Endothelial cell (in vitro differentiated cells): ENCODE measurements at regions not wholly inside any gene's neighbourhood (a gene's known extent, or its start where the extent isn't known, plus 50 kb on each side); places are given as distances from the start of the nearest gene placed in this dataset.

Source experiments
- DNase-seq: peaks from one replicate; pipeline ENCODE4 v3.0.0; 2021; ENCODE audit warnings: low spot score
- H3K27ac Mint-ChIP-seq: one replicate; pipeline ENCODE4 v1.8.0; 2021; ENCODE audit warnings: mixed read lengths, inconsistent platforms; ENCODE audit not compliant: unreplicated experiment
- H3K27me3 Mint-ChIP-seq: one replicate; pipeline ENCODE4 v1.8.0; 2021; ENCODE audit warnings: mild to moderate bottlenecking, moderate library complexity, mixed read lengths, inconsistent platforms; ENCODE audit not compliant: unreplicated experiment
- H3K36me3 Mint-ChIP-seq: one replicate; pipeline ENCODE4 v1.8.0; 2021; ENCODE audit warnings: mild to moderate bottlenecking, low read depth, mixed read lengths, inconsistent platforms; ENCODE audit not compliant: unreplicated experiment
- H3K4me1 Mint-ChIP-seq: one replicate; pipeline ENCODE4 v1.8.0; 2021; ENCODE audit warnings: mild to moderate bottlenecking, mixed read lengths, inconsistent platforms; ENCODE audit not compliant: unreplicated experiment
- H3K4me3 Mint-ChIP-seq: one replicate; pipeline ENCODE4 v1.8.0; 2021; ENCODE audit warnings: mild to moderate bottlenecking, mixed read lengths, inconsistent platforms; ENCODE audit not compliant: unreplicated experiment
- H3K9me3 Mint-ChIP-seq: one replicate; pipeline ENCODE4 v1.8.0; 2021; ENCODE audit warnings: mixed read lengths, inconsistent platforms; ENCODE audit not compliant: unreplicated experiment
- TF ChIP-seq, protein P1 (sequence below): fragments of 200-600 bp; sonication (generic); IDR thresholded peaks from one replicate; pipeline ENCODE4 v1.5.0; 2021; ENCODE audit warnings: antibody characterized with exemption; ENCODE audit not compliant: unreplicated experiment

DNA sequence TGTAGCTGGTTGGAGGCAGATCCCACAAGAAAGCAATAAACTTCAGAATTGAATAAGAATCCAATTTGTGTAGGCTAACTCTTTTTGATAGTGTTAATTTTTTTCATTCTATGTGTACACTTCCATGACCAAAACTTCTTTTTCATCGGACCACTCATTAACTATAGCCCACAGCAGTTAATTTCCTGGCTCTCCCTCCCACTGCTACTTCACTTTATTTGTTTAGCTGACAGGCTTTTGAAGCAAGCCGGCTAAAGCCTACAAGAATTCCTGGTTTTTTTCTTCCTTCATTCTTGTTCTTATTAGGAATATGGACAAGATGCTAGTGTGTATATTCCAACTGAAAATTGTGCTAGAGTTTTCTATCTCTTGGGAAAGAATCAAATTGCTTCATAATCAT lies 329.2 kb upstream of the CCNH start:
- H3K27ac Mint-ChIP-seq, result no peak overlapping the region
- no peak for DNase-seq
- H3K4me3 Mint-ChIP-seq, result no peak overlapping the region
- H3K9me3 Mint-ChIP-seq, result no peaks in the 10 kb centered on the region
- no peaks in the 10 kb centered on the region for H3K36me3 Mint-ChIP-seq
- H3K4me1 Mint-ChIP-seq, result no peaks in the 10 kb centered on the region
- H3K27me3 Mint-ChIP-seq, result no peaks in the 10 kb centered on the region
- TF ChIP-seq, protein P1, sequence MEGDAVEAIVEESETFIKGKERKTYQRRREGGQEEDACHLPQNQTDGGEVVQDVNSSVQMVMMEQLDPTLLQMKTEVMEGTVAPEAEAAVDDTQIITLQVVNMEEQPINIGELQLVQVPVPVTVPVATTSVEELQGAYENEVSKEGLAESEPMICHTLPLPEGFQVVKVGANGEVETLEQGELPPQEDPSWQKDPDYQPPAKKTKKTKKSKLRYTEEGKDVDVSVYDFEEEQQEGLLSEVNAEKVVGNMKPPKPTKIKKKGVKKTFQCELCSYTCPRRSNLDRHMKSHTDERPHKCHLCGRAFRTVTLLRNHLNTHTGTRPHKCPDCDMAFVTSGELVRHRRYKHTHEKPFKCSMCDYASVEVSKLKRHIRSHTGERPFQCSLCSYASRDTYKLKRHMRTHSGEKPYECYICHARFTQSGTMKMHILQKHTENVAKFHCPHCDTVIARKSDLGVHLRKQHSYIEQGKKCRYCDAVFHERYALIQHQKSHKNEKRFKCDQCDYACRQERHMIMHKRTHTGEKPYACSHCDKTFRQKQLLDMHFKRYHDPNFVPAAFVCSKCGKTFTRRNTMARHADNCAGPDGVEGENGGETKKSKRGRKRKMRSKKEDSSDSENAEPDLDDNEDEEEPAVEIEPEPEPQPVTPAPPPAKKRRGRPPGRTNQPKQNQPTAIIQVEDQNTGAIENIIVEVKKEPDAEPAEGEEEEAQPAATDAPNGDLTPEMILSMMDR, result no peak

DNA sequence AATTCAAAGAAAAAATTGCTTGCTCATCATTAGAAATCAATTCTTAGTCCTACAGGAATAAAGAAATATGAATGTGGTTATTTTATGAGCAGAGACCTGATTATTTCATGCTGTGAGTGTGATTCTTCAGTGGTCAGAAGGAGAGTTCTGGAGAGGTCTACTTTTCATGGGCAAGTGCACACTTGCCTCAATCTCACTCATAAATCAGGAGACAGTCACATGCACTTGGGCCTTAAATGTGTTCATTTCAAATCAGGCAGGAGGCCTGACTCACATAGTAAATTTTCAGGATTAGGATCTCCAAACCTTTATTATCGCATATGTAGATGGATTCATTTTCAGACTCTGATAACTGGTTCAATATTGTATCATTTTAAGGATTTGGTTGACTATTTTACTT lies 323.2 kb upstream of the CCNH start:
- no peak for DNase-seq
- TF ChIP-seq, protein P1, result no peak
- Mint-ChIP-seq H3K4me3 (no peak overlapping the region), H3K4me1 (peaks cover 22% of the 10 kb centered on the region), H3K9me3 (no peaks in the 10 kb centered on the region), H3K36me3 (no peaks in the 10 kb centered on the region), H3K27ac (no peak overlapping the region), H3K27me3 (no peaks in the 10 kb centered on the region)

DNA sequence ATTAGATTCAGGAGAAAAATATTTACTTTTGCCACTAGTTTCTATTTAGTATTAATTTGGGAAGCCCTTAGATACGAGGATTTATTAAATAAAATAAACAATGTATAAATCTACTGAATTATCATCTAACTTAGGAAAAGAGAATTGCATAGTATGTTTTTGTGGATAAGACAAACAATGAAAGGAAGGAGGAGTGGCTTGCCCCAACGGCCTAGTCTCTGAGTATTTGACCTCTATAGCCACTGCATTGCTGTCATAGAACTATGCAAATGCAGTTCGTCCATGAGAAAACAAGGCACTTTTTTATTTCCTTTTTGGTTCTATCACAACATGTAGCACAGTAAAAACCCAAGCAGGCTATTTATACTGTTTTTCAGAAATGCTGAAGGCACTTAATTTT lies 321.2 kb upstream of the CCNH start:
- H3K4me3 Mint-ChIP-seq, result no peak overlapping the region
- no peaks in the 10 kb centered on the region for H3K27me3 Mint-ChIP-seq
- DNase-seq, result no peak
- peaks cover 26% of the 10 kb centered on the region for H3K4me1 Mint-ChIP-seq
- peak overlapping the region; percentile 72 for H3K27ac Mint-ChIP-seq
- no peaks in the 10 kb centered on the region for H3K36me3 Mint-ChIP-seq
- TF ChIP-seq, protein P1, result no peak
- no peaks in the 10 kb centered on the region for H3K9me3 Mint-ChIP-seq

DNA sequence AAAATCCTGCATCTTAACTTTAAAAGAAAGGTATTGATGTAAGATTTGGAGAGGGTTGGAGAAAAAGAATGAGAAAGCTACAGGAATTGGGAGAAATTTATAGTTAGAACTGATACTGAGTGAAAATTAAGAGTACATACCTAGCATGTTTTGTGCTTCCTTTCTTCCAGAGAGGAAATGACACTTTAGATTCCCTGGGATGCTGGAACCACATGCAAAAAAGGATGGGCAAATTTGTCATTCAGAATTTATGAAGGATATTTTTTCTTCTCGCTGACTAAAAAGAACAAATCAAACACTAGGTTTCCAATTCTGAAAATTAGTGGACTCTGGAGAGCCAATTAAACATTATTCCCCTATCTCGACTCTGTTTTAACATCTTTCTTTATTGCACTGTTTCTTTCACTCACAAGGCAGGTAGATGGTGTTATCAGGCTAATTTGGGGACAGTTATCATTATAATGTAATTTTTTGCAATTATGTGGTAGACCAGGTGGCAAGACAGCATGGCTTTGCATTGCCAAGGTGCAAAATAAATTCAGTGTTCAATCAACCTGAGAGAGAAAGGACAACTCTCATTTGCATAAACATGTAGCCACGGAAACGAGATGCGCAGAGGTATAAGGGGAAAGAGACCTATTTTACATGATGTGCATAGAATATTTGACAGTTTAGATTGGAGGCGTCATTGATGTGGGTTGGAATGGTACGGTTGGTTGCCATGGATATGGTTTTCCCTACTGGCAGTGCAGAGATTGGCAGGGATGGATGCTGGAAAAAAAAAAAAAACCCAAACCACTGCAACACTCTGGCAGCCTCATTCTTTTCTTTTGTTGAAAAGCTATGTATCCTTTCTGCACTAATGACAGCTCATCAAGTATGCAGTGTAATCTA lies 320.4 kb upstream of the CCNH start:
- TF ChIP-seq, protein P1, result no peak
- Mint-ChIP-seq H3K4me3 (no peak overlapping the region), H3K27me3 (no peaks in the 10 kb centered on the region), H3K9me3 (no peaks in the 10 kb centered on the region), H3K36me3 (no peaks in the 10 kb centered on the region), H3K27ac (peak overlapping the region; percentile 53), H3K4me1 (peaks cover 26% of the 10 kb centered on the region)
- DNase-seq, result no peak

DNA sequence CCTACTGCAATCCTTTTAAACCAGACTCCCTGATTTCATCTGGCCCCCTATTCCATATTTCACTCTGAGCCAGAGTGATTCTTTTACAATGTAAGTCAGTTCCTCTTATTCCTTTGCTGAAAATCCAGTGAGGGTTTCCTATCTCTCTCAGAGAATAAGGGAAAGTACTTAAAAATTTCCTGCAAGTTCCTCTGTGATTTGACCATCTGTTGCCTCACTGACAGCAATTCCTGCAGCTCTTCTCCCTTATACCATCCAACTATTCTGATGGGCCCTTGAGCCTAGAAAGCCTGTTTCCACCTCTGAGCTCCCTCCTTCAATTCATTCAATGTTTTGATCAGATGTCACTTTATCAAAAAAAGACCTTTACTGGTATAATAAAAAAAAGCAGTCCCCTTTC lies 317.1 kb upstream of the CCNH start:
- no peaks in the 10 kb centered on the region for H3K9me3 Mint-ChIP-seq
- no peaks in the 10 kb centered on the region for H3K36me3 Mint-ChIP-seq
- H3K4me1 Mint-ChIP-seq, result peaks cover 20% of the 10 kb centered on the region
- DNase-seq, result no peak
- TF ChIP-seq, protein P1, result no peak
- H3K4me3 Mint-ChIP-seq, result no peak overlapping the region
- no peaks in the 10 kb centered on the region for H3K27me3 Mint-ChIP-seq
- no peak overlapping the region for H3K27ac Mint-ChIP-seq
